IMR-90 (cell line): ENCODE measurements at regions not wholly inside any gene's neighbourhood (a gene's known extent, or its start where the extent isn't known, plus 50 kb on each side); places are given as distances from the start of the nearest gene placed in this dataset.

Source experiments
- ATAC-seq: fragments of 200-7000 bp; cut with Tn5 transposase; 2 replicates; pipeline ENCODE4 v1.9.1; 2020; ENCODE audit warnings: low read depth, mild to moderate bottlenecking, moderate library complexity
- BruUV-seq: library from RNA; stranded (reverse); fragments of 400-500 nt; replicated peaks from 2 replicates; lab custom pipeline; 2021; lab: Mats Ljungman, UMichigan
- CTCF ChIA-PET: fragments of 300-600 bp; formaldehyde crosslinking; extraction: SDS; loops from one replicate; lab custom pipeline; 2021; ENCODE audit warnings: antibody characterized with exemption; lab: Yijun Ruan, JAX
- POLR2A ChIA-PET: fragments of 300-600 bp; sonication (Branson Sonifier 250); formaldehyde crosslinking; loops from one replicate; lab custom pipeline; 2022; ENCODE audit warnings: antibody characterized with exemption; ENCODE audit not compliant: unreplicated experiment; lab: Charles Lee
- DNase-seq: peaks from one replicate; pipeline ENCODE4 v3.0.0; 2013
- H2AFZ ChIP-seq: replicated peaks from 2 replicates; pipeline ENCODE3; 2013; ENCODE audit warnings: low read length, mild to moderate bottlenecking; ENCODE audit not compliant: poor library complexity
- H2AK5ac ChIP-seq: 2 replicates; pipeline ENCODE4 v1.6.1; 2013; ENCODE audit warnings: low read depth, low read length, inconsistent platforms
- H2AK9ac ChIP-seq: replicated peaks from 2 replicates; pipeline ENCODE3; 2013; ENCODE audit warnings: mild to moderate bottlenecking, low read depth, low read length, moderate library complexity; ENCODE audit not compliant: poor library complexity
- H2BK120ac ChIP-seq: 2 replicates; pipeline ENCODE4 v1.6.1; 2013; ENCODE audit warnings: low read depth, low read length, inconsistent platforms
- H2BK15ac ChIP-seq: 3 replicates; pipeline ENCODE4 v1.6.1; 2013; ENCODE audit warnings: low read depth, low read length, inconsistent platforms
- H2BK20ac ChIP-seq: 2 replicates; pipeline ENCODE4 v1.6.1; 2013; ENCODE audit warnings: low read depth, mild to moderate bottlenecking, inconsistent platforms, low read length, moderate library complexity
- H2BK5ac ChIP-seq: 2 replicates; pipeline ENCODE4 v1.6.1; 2013; ENCODE audit warnings: mild to moderate bottlenecking, low read depth, low read length, inconsistent platforms; ENCODE audit not compliant: poor library complexity, severe bottlenecking
- H3K14ac ChIP-seq: replicated peaks from 2 replicates; pipeline ENCODE4 v1.6.1; 2013; ENCODE audit warnings: low read depth, low read length, inconsistent platforms
- H3K18ac ChIP-seq: 2 replicates; pipeline ENCODE4 v1.6.1; 2013; ENCODE audit warnings: low read depth, low read length, control low read depth
- H3K23ac ChIP-seq: 2 replicates; pipeline ENCODE4 v1.6.1; 2013; ENCODE audit warnings: low read depth, low read length, inconsistent platforms
- H3K27ac ChIP-seq: 2 replicates; pipeline ENCODE4 v1.5.1; 2013; ENCODE audit warnings: mild to moderate bottlenecking, control low read depth, low read length; ENCODE audit not compliant: insufficient read depth
- H3K27me3 ChIP-seq: 2 replicates; pipeline ENCODE4 v1.6.1; 2013; ENCODE audit warnings: low read length; ENCODE audit not compliant: control insufficient read depth, insufficient read depth
- H3K36me3 ChIP-seq: 2 replicates; pipeline ENCODE4 v1.6.1; 2013; ENCODE audit warnings: low read length, mixed read lengths; ENCODE audit not compliant: control insufficient read depth, insufficient read depth
- H3K4ac ChIP-seq: 2 replicates; pipeline ENCODE4 v1.6.1; 2013; ENCODE audit warnings: low read depth, low read length, inconsistent platforms
- H3K4me1 ChIP-seq: 2 replicates; pipeline ENCODE4 v1.6.1; 2013; ENCODE audit warnings: low read length, mixed read lengths; ENCODE audit not compliant: control insufficient read depth, insufficient read depth
- H3K4me2 ChIP-seq: 2 replicates; pipeline ENCODE4 v1.6.1; 2013; ENCODE audit warnings: low read depth, mild to moderate bottlenecking, control low read depth, low read length, moderate library complexity
- H3K4me3 ChIP-seq: 2 replicates; pipeline ENCODE4 v1.5.1; 2013; ENCODE audit warnings: low read depth, mild to moderate bottlenecking, control low read depth, low read length, moderate library complexity; ENCODE audit not compliant: insufficient read depth
- H3K56ac ChIP-seq: 2 replicates; pipeline ENCODE4 v1.6.1; 2013; ENCODE audit warnings: low read length, inconsistent platforms; ENCODE audit not compliant: insufficient read depth; ENCODE audit errors: extremely low read depth
- H3K79me1 ChIP-seq, 2 experiments: 2 replicates each; pipeline ENCODE4 v1.6.1; 2013; ENCODE audit warnings: low read length in 2 of 2, inconsistent platforms in 1 of 2, low read depth in 1 of 2
- H3K9ac ChIP-seq: 2 replicates; pipeline ENCODE4 v1.6.1; 2013; ENCODE audit warnings: low read depth, low read length, control low read depth
- H3K9me1 ChIP-seq: 2 replicates; pipeline ENCODE4 v1.6.1; 2013; ENCODE audit warnings: low read length, inconsistent platforms; ENCODE audit not compliant: insufficient read depth
- H3K9me3 ChIP-seq: 2 replicates; pipeline ENCODE4 v1.6.1; 2013; ENCODE audit warnings: low read length; ENCODE audit not compliant: control insufficient read depth, insufficient read depth
- H4K20me1 ChIP-seq: 2 replicates; pipeline ENCODE4 v1.6.1; 2013; ENCODE audit warnings: low read length, inconsistent platforms; ENCODE audit not compliant: insufficient read depth
- H4K5ac ChIP-seq: 2 replicates; pipeline ENCODE4 v1.6.1; 2013; ENCODE audit warnings: mild to moderate bottlenecking, low read depth, low read length, control low read depth
- H4K8ac ChIP-seq, 2 experiments: 2 replicates each; pipeline ENCODE4 v1.6.1; 2013; ENCODE audit warnings: low read depth in 2 of 2, low read length in 2 of 2, control low read depth in 1 of 2, inconsistent platforms in 1 of 2
- H4K91ac ChIP-seq: 2 replicates; pipeline ENCODE4 v1.6.1; 2013; ENCODE audit warnings: low read depth, low read length, inconsistent platforms; ENCODE audit not compliant: insufficient read depth
- BHLHE40 ChIP-seq: fragments of 150-350 bp; IDR thresholded peaks from 2 replicates; pipeline ENCODE4 v1.6.1; 2016; ENCODE audit warnings: mild to moderate bottlenecking, low read depth, low read length
- CEBPB ChIP-seq: IDR thresholded peaks from 2 replicates; pipeline ENCODE4 v1.6.1; 2012; ENCODE audit warnings: low read depth, low read length, improper control_type of control experiment
- CHD1 ChIP-seq: IDR thresholded peaks from 2 replicates; pipeline ENCODE4 v1.6.1; 2012; ENCODE audit warnings: low read depth, low read length, improper control_type of control experiment
- FOS ChIP-seq: fragments of 150-350 bp; IDR thresholded peaks from 2 replicates; pipeline ENCODE4 v1.6.1; 2016; ENCODE audit warnings: low read depth, low read length
- MAFK ChIP-seq: IDR thresholded peaks from 2 replicates; pipeline ENCODE4 v1.6.1; 2012; ENCODE audit warnings: low read depth, low read length, improper control_type of control experiment
- MAZ ChIP-seq: IDR thresholded peaks from 2 replicates; pipeline ENCODE4 v1.6.1; 2012; ENCODE audit warnings: low read depth, mild to moderate bottlenecking, low read length, improper control_type of control experiment, moderate library complexity, borderline replicate concordance
- MXI1 ChIP-seq: IDR thresholded peaks from 2 replicates; pipeline ENCODE4 v1.6.1; 2012; ENCODE audit warnings: low read depth, mild to moderate bottlenecking, low read length, moderate library complexity, borderline replicate concordance
- NFE2L2 ChIP-seq: fragments of 150-350 bp; IDR thresholded peaks from 2 replicates; pipeline ENCODE4 v1.6.1; 2016; ENCODE audit warnings: low read depth, mild to moderate bottlenecking, low read length
- POLR2A ChIP-seq: IDR thresholded peaks from 2 replicates; pipeline ENCODE4 v1.6.1; 2012; ENCODE audit warnings: mild to moderate bottlenecking, low read depth, low read length
- RAD21 ChIP-seq: IDR thresholded peaks from 2 replicates; pipeline ENCODE4 v1.6.1; 2012; ENCODE audit warnings: low read length, improper control_type of control experiment
- RCOR1 ChIP-seq: IDR thresholded peaks from 2 replicates; pipeline ENCODE4 v1.6.1; 2012; ENCODE audit warnings: mild to moderate bottlenecking, low read length, improper control_type of control experiment; ENCODE audit not compliant: insufficient replicate concordance
- RFX5 ChIP-seq: IDR thresholded peaks from 2 replicates; pipeline ENCODE4 v1.8.0; 2012; ENCODE audit warnings: low read depth, mild to moderate bottlenecking, low read length, moderate library complexity
- SMC3 ChIP-seq: fragments of 150-350 bp; IDR thresholded peaks from 2 replicates; pipeline ENCODE4 v1.6.1; 2016; ENCODE audit warnings: low read depth, mild to moderate bottlenecking, antibody characterized with exemption, low read length, moderate library complexity
- WGBS, 2 experiments: methylation state at CpG; one replicate each; pipeline versions ENCODE4 v1.1.5 to v1.1.7; 2013; ENCODE audit warnings: missing lambda C conversion rate in 2 of 2; ENCODE audit not compliant: insufficient read length in 1 of 2; ENCODE audit errors: extremely low coverage in 2 of 2; 5-methylcytosine and 5-hydroxymethylcytosine counted together
- dilution Hi-C: fragments of 300-500 bp; cut with HindIII; formaldehyde crosslinking; loops from one replicate; pipeline ENCODE4 v1.14.3; 2018; ENCODE audit warnings: low sequenced_read_pairs; ENCODE audit not compliant: unreplicated experiment
- in situ Hi-C: fragments of 300-500 bp; cut with MboI; formaldehyde crosslinking; loops from 3 replicates; pipeline ENCODE4 v1.14.3; 2019; ENCODE audit warnings: low sequenced_read_pairs, inconsistent platforms, mixed read lengths
- intact Hi-C: fragments of 100-400 bp; cut with micrococcal nuclease; formaldehyde crosslinking; loops from 2 replicates; pipeline ENCODE4 v1.10.0; 2022
- TF ChIP-seq, protein P1 (sequence below): fragments of 150-350 bp; IDR thresholded peaks from 2 replicates; pipeline ENCODE4 v1.6.1; 2017; ENCODE audit warnings: mild to moderate bottlenecking, antibody characterized with exemption, low read length, low read depth

DNA sequence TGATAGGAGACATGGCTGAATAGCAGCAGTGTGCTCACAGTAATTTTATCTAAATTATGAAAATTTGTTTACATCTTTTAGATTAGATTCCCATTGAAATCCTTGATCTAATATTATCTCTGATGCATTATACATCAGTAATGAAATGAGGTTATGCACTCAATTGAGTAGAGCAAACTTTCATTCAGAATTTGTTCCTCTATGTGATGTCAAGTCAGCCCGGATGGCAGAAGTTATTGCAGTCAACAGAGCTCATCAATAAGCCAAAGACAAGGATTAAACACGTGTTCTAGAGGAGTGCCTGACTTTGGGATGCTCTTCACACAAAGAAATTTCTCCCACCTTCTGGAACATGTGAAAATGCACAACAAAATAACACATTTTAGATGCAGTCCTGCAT is 688.8 kb downstream of the TMEM121 start:
- Histone ChIP-seq H4K8ac (no peak overlapping the region), H2BK15ac (no peak overlapping the region), H3K56ac (no peak overlapping the region), H4K5ac (no peak overlapping the region), H3K36me3 (no peaks in the 10 kb centered on the region), H3K4me3 (no peak overlapping the region), H3K9me1 (no peaks in the 10 kb centered on the region), H3K79me1 (no peaks in the 10 kb centered on the region), H2AK5ac (no peak overlapping the region), H2BK120ac (no peak overlapping the region), H3K4me2 (no peak overlapping the region), H2BK5ac (no peak overlapping the region), H3K4me1 (no peaks in the 10 kb centered on the region), H3K18ac (no peak overlapping the region), H4K91ac (no peak overlapping the region), H3K27me3 (no peaks in the 10 kb centered on the region), H3K23ac (no peak overlapping the region), H2BK20ac (no peak overlapping the region), H2AFZ (no peak overlapping the region), H3K9ac (no peak overlapping the region), H3K9me3 (peaks cover 13% of the 10 kb centered on the region), H4K20me1 (no peaks in the 10 kb centered on the region), H3K4ac (no peak overlapping the region), H2AK9ac (no peak overlapping the region), H3K27ac (no peak overlapping the region), H3K14ac (no peak overlapping the region)
- DNase-seq, result no peak
- dilution Hi-C loops (no loop called here), in situ Hi-C loops (no loop called here), intact Hi-C loops (no loop called here)
- no TSS peak for BruUV-seq
- no peak for ATAC-seq
- no CpG with 5 or more reads among the region's 2 CpGs for WGBS, 2 experiments
- ChIA-PET CTCF (no interaction called here), POLR2A (no interaction called here)
- TF ChIP-seq RCOR1 (no peak), BHLHE40 (no peak), CHD1 (no peak), NFE2L2 (no peak), MAZ (no peak), POLR2A (no peak), CEBPB (no peak), MXI1 (no peak), RAD21 (no peak), FOS (no peak), RFX5 (no peak), SMC3 (no peak), MAFK (no peak)
- TF ChIP-seq, protein P1, sequence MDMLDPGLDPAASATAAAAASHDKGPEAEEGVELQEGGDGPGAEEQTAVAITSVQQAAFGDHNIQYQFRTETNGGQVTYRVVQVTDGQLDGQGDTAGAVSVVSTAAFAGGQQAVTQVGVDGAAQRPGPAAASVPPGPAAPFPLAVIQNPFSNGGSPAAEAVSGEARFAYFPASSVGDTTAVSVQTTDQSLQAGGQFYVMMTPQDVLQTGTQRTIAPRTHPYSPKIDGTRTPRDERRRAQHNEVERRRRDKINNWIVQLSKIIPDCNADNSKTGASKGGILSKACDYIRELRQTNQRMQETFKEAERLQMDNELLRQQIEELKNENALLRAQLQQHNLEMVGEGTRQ, result no peak
